Neural progenitor cell (in vitro differentiated cells): ENCODE measurements at regions not wholly inside any gene's neighbourhood (a gene's known extent, or its start where the extent isn't known, plus 50 kb on each side); places are given as distances from the start of the nearest gene placed in this dataset.
A peak's percentile ranks its signal among the peaks of the same experiment; 100 is the strongest.

Source experiments
- DNase-seq: peaks from one replicate; pipeline ENCODE4 v3.0.0-alpha.2; 2016; ENCODE audit warnings: low spot score
- H2AFZ ChIP-seq: fragments of 200-600 bp; sonication (generic); replicated peaks from 2 replicates; pipeline ENCODE4 v1.6.1; 2016; ENCODE audit warnings: antibody characterized with exemption
- H3F3A ChIP-seq: fragments of 200-600 bp; sonication (generic); 2 replicates; pipeline ENCODE4 v1.6.1; 2016; ENCODE audit warnings: antibody characterized with exemption, low read depth
- H3K27ac ChIP-seq: fragments of 200-600 bp; sonication (generic); 2 replicates; pipeline ENCODE4 v1.5.1; 2016; ENCODE audit warnings: mild to moderate bottlenecking
- H3K27me3 ChIP-seq: fragments of 200-600 bp; sonication (generic); 2 replicates; pipeline ENCODE4 v1.6.1; 2016; ENCODE audit warnings: mild to moderate bottlenecking, moderate library complexity
- H3K36me3 ChIP-seq: fragments of 200-600 bp; sonication (generic); 2 replicates; pipeline ENCODE4 v1.5.1; 2016
- H3K4me1 ChIP-seq: fragments of 200-600 bp; sonication (generic); 2 replicates; pipeline ENCODE4 v1.6.1; 2016; ENCODE audit warnings: mixed run types
- H3K4me2 ChIP-seq: fragments of 200-600 bp; sonication (generic); 2 replicates; pipeline ENCODE4 v1.6.1; 2016
- H3K4me3 ChIP-seq: fragments of 200-600 bp; sonication (generic); 2 replicates; pipeline ENCODE4 v1.5.1; 2016
- H3K79me2 ChIP-seq: fragments of 200-600 bp; sonication (generic); 2 replicates; pipeline ENCODE4 v1.6.1; 2016; ENCODE audit warnings: low read depth
- H3K9ac ChIP-seq: fragments of 200-600 bp; sonication (generic); 2 replicates; pipeline ENCODE4 v1.6.1; 2016
- H3K9me3 ChIP-seq: fragments of 200-600 bp; sonication (generic); 2 replicates; pipeline ENCODE4 v1.5.1; 2016; ENCODE audit warnings: low read depth
- H4K20me1 ChIP-seq: fragments of 200-600 bp; sonication (generic); 2 replicates; pipeline ENCODE4 v1.6.1; 2016; ENCODE audit warnings: low read depth
- H3K27ac Mint-ChIP-seq: 3 replicates; pipeline ENCODE4 v1.8.0; 2021; ENCODE audit warnings: mixed read lengths
- H3K27me3 Mint-ChIP-seq: 2 replicates; pipeline ENCODE4 v1.8.0; 2022; ENCODE audit warnings: low read depth, mild to moderate bottlenecking, inconsistent platforms, moderate library complexity, mixed read lengths; ENCODE audit not compliant: insufficient read depth
- H3K36me3 Mint-ChIP-seq: 3 replicates; pipeline ENCODE4 v1.8.0; 2021; ENCODE audit warnings: mixed read lengths
- H3K4me1 Mint-ChIP-seq: 3 replicates; pipeline ENCODE4 v1.8.0; 2021; ENCODE audit warnings: mixed read lengths
- H3K4me3 Mint-ChIP-seq: 3 replicates; pipeline ENCODE4 v1.8.0; 2021; ENCODE audit warnings: mild to moderate bottlenecking, moderate library complexity, mixed read lengths
- H3K9me3 Mint-ChIP-seq: 3 replicates; pipeline ENCODE4 v1.8.0; 2020; ENCODE audit warnings: mixed read lengths
- CTCF ChIP-seq: fragments of 200-600 bp; sonication (generic); IDR thresholded peaks from 2 replicates; pipeline ENCODE4 v1.5.1; 2017; ENCODE audit warnings: antibody characterized with exemption, mild to moderate bottlenecking
- EZH2 ChIP-seq: fragments of 200-600 bp; sonication (generic); IDR thresholded peaks from 2 replicates; pipeline ENCODE4 v1.6.1; 2017; ENCODE audit warnings: antibody characterized with exemption, mild to moderate bottlenecking, moderate library complexity
- EZH2phosphoT487 ChIP-seq: fragments of 200-600 bp; sonication (generic); IDR thresholded peaks from 2 replicates; pipeline ENCODE4 v1.6.1; 2017; ENCODE audit warnings: antibody characterized with exemption

- H3K79me2 ChIP-seq, result no peaks in the 10 kb centered on the region
- H3K27ac ChIP-seq, result no peak overlapping the region
- no peak overlapping the region for H3K4me3 ChIP-seq
- Mint-ChIP-seq H3K27ac (peak overlapping the region; percentile 44), H3K9me3 (peaks cover 9% of the 10 kb centered on the region), H3K4me3 (no peak overlapping the region), H3K27me3 (peaks cover 7% of the 10 kb centered on the region), H3K4me1 (peaks cover 26% of the 10 kb centered on the region), H3K36me3 (no peaks in the 10 kb centered on the region)
- H3F3A ChIP-seq, result no peaks in the 10 kb centered on the region
- peaks cover 9% of the 10 kb centered on the region for H3K4me1 ChIP-seq
- H3K36me3 ChIP-seq, result no peaks in the 10 kb centered on the region
- TF ChIP-seq CTCF (no peak), EZH2phosphoT487 (no peak), EZH2 (no peak)
- H3K27me3 ChIP-seq, result no peaks in the 10 kb centered on the region
- H4K20me1 ChIP-seq, result no peaks in the 10 kb centered on the region
- no peak overlapping the region for H3K9ac ChIP-seq
- no peak overlapping the region for H2AFZ ChIP-seq
- DNase-seq, result no peak
- H3K4me2 ChIP-seq, result no peak overlapping the region
- H3K9me3 ChIP-seq, result no peaks in the 10 kb centered on the region
Measured at GRCh38 chr5:2997179-2997578, 245.7 kb upstream of the IRX2 start.

GRCh38 chr5:2996687-2997086 lies 245.2 kb upstream of the IRX2 start:
- Histone ChIP-seq H4K20me1 (no peaks in the 10 kb centered on the region), H3K27ac (no peak overlapping the region), H3K79me2 (no peaks in the 10 kb centered on the region), H3K9ac (no peak overlapping the region), H3K4me1 (peaks cover 9% of the 10 kb centered on the region), H2AFZ (no peak overlapping the region), H3K9me3 (no peaks in the 10 kb centered on the region), H3K27me3 (no peaks in the 10 kb centered on the region), H3K4me3 (no peak overlapping the region), H3F3A (no peaks in the 10 kb centered on the region), H3K4me2 (no peak overlapping the region), H3K36me3 (no peaks in the 10 kb centered on the region)
- Mint-ChIP-seq H3K4me3 (no peak overlapping the region), H3K36me3 (no peaks in the 10 kb centered on the region), H3K27me3 (peaks cover 7% of the 10 kb centered on the region), H3K4me1 (peaks cover 26% of the 10 kb centered on the region), H3K9me3 (peaks cover 6% of the 10 kb centered on the region), H3K27ac (no peak overlapping the region)
- TF ChIP-seq EZH2 (no peak), CTCF (no peak), EZH2phosphoT487 (no peak)
- DNase-seq, result no peak

- H3K27me3 Mint-ChIP-seq, result peaks cover 3% of the 10 kb centered on the region
- no peak overlapping the region for H3K27ac Mint-ChIP-seq
- no peaks in the 10 kb centered on the region for H3K27me3 ChIP-seq
Measured at GRCh38 chr5:2996248-2996647, 244.8 kb upstream of the IRX2 start.

More at GRCh38 chr5:2996248-2996647, 244.8 kb upstream of the IRX2 start:
- Histone ChIP-seq H4K20me1 (no peaks in the 10 kb centered on the region), H3K9ac (no peak overlapping the region), H3K4me3 (no peak overlapping the region), H3K4me1 (peaks cover 9% of the 10 kb centered on the region), H3K36me3 (no peaks in the 10 kb centered on the region), H3K27ac (no peak overlapping the region), H3K9me3 (no peaks in the 10 kb centered on the region), H3K4me2 (no peak overlapping the region), H2AFZ (no peak overlapping the region), H3K79me2 (no peaks in the 10 kb centered on the region), H3F3A (no peaks in the 10 kb centered on the region)
- peaks cover 2% of the 10 kb centered on the region for H3K9me3 Mint-ChIP-seq
- no peaks in the 10 kb centered on the region for H3K36me3 Mint-ChIP-seq
- no peak for DNase-seq
- TF ChIP-seq EZH2phosphoT487 (no peak), CTCF (no peak), EZH2 (no peak)
- H3K4me3 Mint-ChIP-seq, result no peak overlapping the region
- H3K4me1 Mint-ChIP-seq, result peaks cover 26% of the 10 kb centered on the region
